ENCODE measurements at regions not wholly inside any gene's neighbourhood (a gene's known extent, or its start where the extent isn't known, plus 50 kb on each side); places are given as distances from the start of the nearest gene placed in this dataset.

DNA sequence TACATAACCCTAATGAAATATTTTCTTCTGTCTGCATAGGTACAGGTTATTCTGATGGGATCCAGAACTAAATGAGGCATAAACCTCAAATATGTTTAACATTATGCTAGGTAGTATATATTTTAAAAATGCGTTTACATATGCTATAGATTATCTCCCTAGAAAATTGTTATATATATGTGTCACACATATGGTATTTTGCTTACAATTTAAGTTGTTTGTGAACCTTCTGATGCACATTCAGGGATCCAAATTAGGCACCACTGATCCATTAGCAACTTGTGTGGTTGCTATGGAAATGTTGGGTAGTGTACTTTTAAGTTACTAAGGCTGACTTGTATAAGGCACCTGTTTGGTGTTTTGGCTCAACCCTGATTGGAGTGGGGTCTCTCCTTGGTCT, 456.7 kb downstream of the AEBP2 start:
- no peak overlapping the region for H3K4me3 ChIP-seq (ENCODE audit: control insufficient read depth, low read depth, low read length)
- TF ChIP-seq, protein P1, sequence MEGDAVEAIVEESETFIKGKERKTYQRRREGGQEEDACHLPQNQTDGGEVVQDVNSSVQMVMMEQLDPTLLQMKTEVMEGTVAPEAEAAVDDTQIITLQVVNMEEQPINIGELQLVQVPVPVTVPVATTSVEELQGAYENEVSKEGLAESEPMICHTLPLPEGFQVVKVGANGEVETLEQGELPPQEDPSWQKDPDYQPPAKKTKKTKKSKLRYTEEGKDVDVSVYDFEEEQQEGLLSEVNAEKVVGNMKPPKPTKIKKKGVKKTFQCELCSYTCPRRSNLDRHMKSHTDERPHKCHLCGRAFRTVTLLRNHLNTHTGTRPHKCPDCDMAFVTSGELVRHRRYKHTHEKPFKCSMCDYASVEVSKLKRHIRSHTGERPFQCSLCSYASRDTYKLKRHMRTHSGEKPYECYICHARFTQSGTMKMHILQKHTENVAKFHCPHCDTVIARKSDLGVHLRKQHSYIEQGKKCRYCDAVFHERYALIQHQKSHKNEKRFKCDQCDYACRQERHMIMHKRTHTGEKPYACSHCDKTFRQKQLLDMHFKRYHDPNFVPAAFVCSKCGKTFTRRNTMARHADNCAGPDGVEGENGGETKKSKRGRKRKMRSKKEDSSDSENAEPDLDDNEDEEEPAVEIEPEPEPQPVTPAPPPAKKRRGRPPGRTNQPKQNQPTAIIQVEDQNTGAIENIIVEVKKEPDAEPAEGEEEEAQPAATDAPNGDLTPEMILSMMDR (conservative IDR thresholded peaks at IDR 0.05; ENCODE audit: control insufficient read depth, insufficient read depth, low read depth, low read length): no peak
- no peak for DNase-seq (ENCODE audit: low read depth)

DNA sequence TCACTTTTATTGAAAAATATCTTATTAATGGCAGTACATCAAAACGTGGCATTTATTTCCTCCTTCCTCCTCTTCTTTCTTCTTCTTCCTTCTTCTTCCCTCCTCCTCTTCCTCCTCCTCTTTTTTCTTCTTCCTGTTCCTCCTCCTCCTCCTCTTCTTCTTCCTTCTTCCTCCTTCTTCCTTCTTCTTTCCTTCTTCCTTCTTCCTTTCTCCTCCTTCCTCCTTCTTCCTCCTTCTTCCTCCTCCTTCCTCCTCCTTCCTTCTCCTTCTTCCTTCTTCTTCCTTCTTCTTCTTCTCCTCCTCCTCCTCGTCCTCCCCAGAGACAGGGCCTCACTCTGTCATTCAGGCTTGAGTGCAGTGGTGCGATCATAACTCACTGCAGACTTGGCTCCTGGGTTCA, 457.2 kb downstream of the AEBP2 start:
- no peak for DNase-seq (ENCODE audit: low read depth)
- TF ChIP-seq, protein P1 (conservative IDR thresholded peaks at IDR 0.05; ENCODE audit: control insufficient read depth, insufficient read depth, low read depth, low read length): no peak
- H3K4me3 ChIP-seq (ENCODE audit: control insufficient read depth, low read depth, low read length): no peak overlapping the region

DNA sequence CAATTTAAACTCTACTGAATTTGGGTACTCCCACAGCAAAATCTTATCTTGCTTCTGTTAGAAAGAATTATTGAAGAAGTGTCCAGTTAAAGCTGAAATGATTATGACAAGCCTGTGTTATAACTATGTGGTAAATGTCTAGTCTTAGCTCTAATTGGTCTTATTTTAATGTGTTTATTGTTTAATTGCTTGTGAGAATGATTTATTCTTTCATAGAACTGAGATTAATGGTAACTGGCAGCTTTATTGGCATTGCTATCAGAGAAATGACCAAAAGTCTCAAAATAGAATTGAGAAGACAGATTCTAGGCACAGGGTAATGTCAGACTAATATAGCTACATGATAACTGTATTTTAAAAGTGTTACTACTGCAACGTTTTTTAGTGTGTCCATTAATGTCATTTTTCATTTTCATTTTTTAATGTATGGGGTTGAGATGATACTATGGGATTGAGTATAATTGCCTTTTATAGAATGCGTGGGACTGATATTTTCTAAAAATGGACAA, 458.7 kb downstream of the AEBP2 start:
- DNase-seq (ENCODE audit: low read depth): no peak
- TF ChIP-seq, protein P1 (conservative IDR thresholded peaks at IDR 0.05; ENCODE audit: control insufficient read depth, insufficient read depth, low read depth, low read length): no peak
- no peak overlapping the region for H3K4me3 ChIP-seq (ENCODE audit: control insufficient read depth, low read depth, low read length)

DNA sequence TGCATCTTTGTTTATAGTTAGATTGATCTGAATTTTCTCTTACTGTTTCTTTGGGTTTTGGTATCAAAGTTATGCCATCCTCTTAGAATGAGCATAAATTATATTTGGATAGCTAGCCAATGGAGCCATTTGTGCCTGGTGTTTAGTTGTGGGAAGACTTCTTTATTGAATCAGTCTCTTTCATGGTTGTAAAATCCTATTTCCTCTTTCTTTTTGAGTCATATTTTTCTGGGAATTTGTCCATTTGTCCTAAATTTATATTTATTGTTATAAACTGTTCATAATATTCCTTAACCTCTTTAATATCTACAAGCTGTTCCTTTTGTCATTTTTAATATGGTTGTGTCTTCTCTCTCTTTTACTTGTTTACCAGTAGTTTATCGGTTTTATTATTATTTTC, 462.5 kb downstream of the AEBP2 start:
- no peak for DNase-seq (ENCODE audit: low read depth)
- TF ChIP-seq, protein P1 (conservative IDR thresholded peaks at IDR 0.05; ENCODE audit: control insufficient read depth, insufficient read depth, low read depth, low read length): no peak
- no peak overlapping the region for H3K4me3 ChIP-seq (ENCODE audit: control insufficient read depth, low read depth, low read length)

DNA sequence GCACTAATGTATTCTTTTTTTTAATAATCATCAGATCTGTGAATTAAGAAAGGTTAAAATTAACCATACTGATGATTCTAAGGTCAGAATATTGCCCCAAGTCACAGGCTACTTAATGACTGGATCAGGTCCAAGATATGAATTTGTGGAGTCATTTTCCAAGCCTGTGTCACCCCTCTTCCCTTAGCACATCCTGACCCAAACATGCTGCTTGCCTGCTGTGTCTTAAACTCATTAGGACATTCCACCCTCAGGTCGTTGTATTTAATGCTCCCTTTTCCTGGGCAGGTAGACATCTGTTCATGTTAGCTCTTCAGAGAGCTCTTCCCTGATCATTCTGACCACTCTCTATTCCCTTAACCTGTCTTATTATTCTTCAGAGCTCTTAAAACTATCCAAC, 463.5 kb upstream of the PDE3A start:
- TF ChIP-seq, protein P1 (conservative IDR thresholded peaks at IDR 0.05; ENCODE audit: control insufficient read depth, insufficient read depth, low read depth, low read length): no peak
- no peak for DNase-seq (ENCODE audit: low read depth)
- no peak overlapping the region for H3K4me3 ChIP-seq (ENCODE audit: control insufficient read depth, low read depth, low read length)

DNA sequence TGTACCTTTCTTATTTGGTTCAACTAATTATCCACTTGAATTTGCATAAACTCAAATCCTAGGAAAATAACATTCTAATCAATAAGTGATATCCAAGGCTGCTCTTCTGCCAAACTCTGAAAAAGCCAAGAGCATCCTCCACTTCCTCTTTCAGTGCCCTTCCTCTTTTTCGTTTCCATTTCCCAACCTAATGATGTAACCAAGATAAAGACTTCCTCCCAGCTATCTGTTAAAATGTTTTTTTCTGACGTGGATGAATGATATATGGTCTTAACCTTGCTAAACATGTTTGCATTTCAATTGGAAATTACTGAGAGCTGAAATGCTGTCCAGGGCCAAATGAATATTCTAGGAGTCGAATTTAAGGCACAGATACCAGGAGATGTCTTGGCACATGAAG, 459.5 kb upstream of the PDE3A start:
- TF ChIP-seq, protein P1 (conservative IDR thresholded peaks at IDR 0.05; ENCODE audit: control insufficient read depth, insufficient read depth, low read depth, low read length): no peak
- no peak for DNase-seq (ENCODE audit: low read depth)
- no peak overlapping the region for H3K4me3 ChIP-seq (ENCODE audit: control insufficient read depth, low read depth, low read length)

DNA sequence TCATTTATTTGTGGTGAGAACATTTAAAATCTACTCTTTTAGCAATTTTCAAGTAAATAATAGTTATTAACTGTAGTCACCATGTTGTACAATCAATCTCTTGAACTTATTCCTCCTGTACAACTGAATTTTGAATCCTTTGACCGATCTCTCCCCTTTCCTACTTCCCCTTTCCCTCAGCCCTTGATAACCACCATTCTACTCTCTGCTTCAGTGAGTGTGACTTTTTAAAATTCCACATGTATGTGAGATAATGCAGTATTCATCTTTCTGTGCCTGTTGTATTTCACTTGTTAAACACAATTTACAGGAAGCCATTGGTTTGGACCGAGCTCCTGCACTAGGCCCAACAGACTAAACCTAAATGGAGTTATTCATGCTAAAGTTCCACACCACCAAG, 458.9 kb upstream of the PDE3A start:
- DNase-seq (ENCODE audit: low read depth): no peak
- TF ChIP-seq, protein P1 (conservative IDR thresholded peaks at IDR 0.05; ENCODE audit: control insufficient read depth, insufficient read depth, low read depth, low read length): no peak
- no peak overlapping the region for H3K4me3 ChIP-seq (ENCODE audit: control insufficient read depth, low read depth, low read length)
